HepG2 (cell line): ENCODE measurements at regions not wholly inside any gene's neighbourhood (a gene's known extent, or its start where the extent isn't known, plus 50 kb on each side); places are given as distances from the start of the nearest gene placed in this dataset.

Experiments used
- ATAC-seq: fragments of 200-7000 bp; cut with Tn5 transposase; 3 replicates; pipeline ENCODE4 v1.9.1; 2020; ENCODE audit warnings: mild to moderate bottlenecking, moderate library complexity
- BruUV-seq: library from RNA; stranded (reverse); fragments of 400-500 nt; replicated peaks from 2 replicates; lab custom pipeline; 2021; lab: Mats Ljungman, UMichigan
- CTCF ChIA-PET: fragments of 300-600 bp; formaldehyde crosslinking; extraction: SDS; loops from one replicate; lab custom pipeline; 2021; ENCODE audit warnings: low total read pairs, inconsistent platforms, low intra/inter-chr PET ratio; lab: Yijun Ruan, JAX
- POLR2A ChIA-PET: fragments of 350-600 bp; sonication (Branson Sonifier 250); formaldehyde crosslinking; loops from one replicate; lab custom pipeline; 2020; ENCODE audit warnings: antibody characterized with exemption, inconsistent platforms; lab: Yijun Ruan, JAX
- DNase-seq: peaks from one replicate; pipeline ENCODE4 v3.0.0-alpha.2; 2015; ENCODE audit warnings: low spot score
- FAIRE-seq: peaks from 3 replicates; lab custom pipeline; 2011; peaks lifted over from hg19 to GRCh38; lab: Jason Lieb, UNC
- H2AFZ ChIP-seq: one replicate; pipeline ENCODE4 v1.6.1; 2011; ENCODE audit warnings: low read length, inconsistent platforms
- H3K27ac ChIP-seq: fragments of 300-600 bp; 3 replicates; pipeline ENCODE4 v1.8.0; 2011; ENCODE audit warnings: mixed run types, mild to moderate bottlenecking, mixed read lengths, low read length, inconsistent platforms; ENCODE audit not compliant: insufficient read depth; ENCODE audit errors: extremely low read length
- H3K27me3 ChIP-seq, 2 experiments: fragments of 200-600 bp in 1 of 2; 2 replicates in 1 of 2; 3 replicates in 1 of 2; pipeline versions ENCODE4 v1.6.0 to v1.8.0; 2011; ENCODE audit warnings: low read length in 2 of 2, mild to moderate bottlenecking in 2 of 2, moderate library complexity in 2 of 2, inconsistent platforms in 1 of 2; ENCODE audit not compliant: insufficient read depth in 2 of 2, control insufficient read depth in 1 of 2
- H3K36me3 ChIP-seq, 2 experiments: fragments of 200-600 bp in 1 of 2; replicated peaks in 1 of 2; 2 replicates in 1 of 2; 3 replicates in 1 of 2; pipeline versions ENCODE4 v1.5.1 to v1.8.0; 2011; ENCODE audit warnings: low read length in 2 of 2, inconsistent platforms in 1 of 2; ENCODE audit not compliant: insufficient read depth in 2 of 2, control insufficient read depth in 1 of 2
- H3K4me1 ChIP-seq: 2 replicates; pipeline ENCODE4 v1.5.1; 2012; ENCODE audit warnings: low read length, inconsistent platforms; ENCODE audit not compliant: insufficient read depth
- H3K4me2 ChIP-seq: 2 replicates; pipeline ENCODE4 v1.6.0; 2011; ENCODE audit warnings: low read depth, low read length, inconsistent platforms
- H3K4me3 ChIP-seq, 3 experiments: fragments of 200-600 bp in 1 of 3; sonication (generic), shearing (Covaris generic) in 1 of 3; replicated peaks in 1 of 3; 2 replicates each; pipeline ENCODE4 v1.5.1; 2011 to 2016; ENCODE audit warnings: low read length in 3 of 3, inconsistent platforms in 2 of 3, low read depth in 2 of 3, mild to moderate bottlenecking in 2 of 3, control low read depth in 1 of 3, mixed read lengths in 1 of 3; ENCODE audit not compliant: insufficient read depth in 1 of 3
- H3K79me2 ChIP-seq: one replicate; pipeline ENCODE4 v1.6.1; 2011; ENCODE audit warnings: low read length, inconsistent platforms; ENCODE audit not compliant: insufficient read depth
- H3K9ac ChIP-seq: 2 replicates; pipeline ENCODE4 v1.6.0; 2011; ENCODE audit warnings: mild to moderate bottlenecking, low read depth, low read length, inconsistent platforms; ENCODE audit not compliant: insufficient read depth
- H3K9me3 ChIP-seq: 2 replicates; pipeline ENCODE4 v1.5.1; 2012; ENCODE audit warnings: mild to moderate bottlenecking, low read length
- H4K20me1 ChIP-seq: 2 replicates; pipeline ENCODE4 v1.6.0; 2011; ENCODE audit warnings: inconsistent platforms, mild to moderate bottlenecking, low read length, moderate library complexity; ENCODE audit not compliant: insufficient read depth
- ARID5B ChIP-seq: IDR thresholded peaks from 2 replicates; pipeline ENCODE4 v1.4.0; 2020; ENCODE audit warnings: mild to moderate bottlenecking, missing genetic modification reagents
- CHD4 ChIP-seq: fragments of 200-600 bp; sonication (generic); IDR thresholded peaks from 2 replicates; pipeline ENCODE4 v1.7.0; 2017; ENCODE audit warnings: mild to moderate bottlenecking, low read length, borderline replicate concordance
- FOXA1 ChIP-seq, 2 experiments: fragments of 450-650 bp in 1 of 2; sonication (generic) in 1 of 2; formaldehyde crosslinking in 1 of 2; IDR thresholded peaks; 2 replicates each; pipeline versions ENCODE4 v1.4.0 to v1.6.1; 2016 to 2020; ENCODE audit warnings: missing genetic modification reagents in 1 of 2
- FOXA3 ChIP-seq: IDR thresholded peaks from 2 replicates; pipeline ENCODE4 v1.6.1; 2016; ENCODE audit warnings: missing genetic modification reagents, missing compliant biosample characterization
- FOXP1 ChIP-seq, 2 experiments: fragments of 450-650 bp in 1 of 2; IDR thresholded peaks; 2 replicates each; pipeline ENCODE4 v1.6.1; 2017 to 2018; ENCODE audit warnings: antibody characterized with exemption in 1 of 2
- LRRFIP1 ChIP-seq: sonication (generic); formaldehyde crosslinking; conservative IDR thresholded peaks from 2 replicates; pipeline ENCODE4 v1.4.0; 2020; ENCODE audit warnings: missing genetic modification reagents
- NFIC ChIP-seq: IDR thresholded peaks from 2 replicates; pipeline ENCODE4 v1.6.1; 2012; ENCODE audit warnings: mild to moderate bottlenecking, low read length, inconsistent platforms
- PHF20 ChIP-seq: sonication (generic); formaldehyde crosslinking; IDR thresholded peaks from 2 replicates; pipeline ENCODE4 v1.5.0; 2020; ENCODE audit warnings: mild to moderate bottlenecking, missing genetic modification reagents
- SMC3 ChIP-seq: IDR thresholded peaks from 2 replicates; pipeline ENCODE4 v1.6.1; 2011; ENCODE audit warnings: low read length, improper control_type of control experiment
- SOX13 ChIP-seq, 3 experiments: fragments of 450-650 bp in 1 of 3; sonication (generic) in 1 of 3; formaldehyde crosslinking in 1 of 3; IDR thresholded peaks in 2 of 3; conservative IDR thresholded peaks in 1 of 3; 2 replicates each; pipeline versions ENCODE4 v1.5.0 to v1.6.1; 2016 to 2020; ENCODE audit warnings: antibody characterized with exemption in 1 of 3, mild to moderate bottlenecking in 1 of 3, missing compliant biosample characterization in 1 of 3, missing genetic modification reagents in 1 of 3, moderate library complexity in 1 of 3
- SOX5 ChIP-seq: IDR thresholded peaks from 2 replicates; pipeline ENCODE4 v1.6.1; 2016; ENCODE audit warnings: borderline replicate concordance
- SOX6 ChIP-seq, 2 experiments: fragments of 450-650 bp in 1 of 2; sonication (generic) in 1 of 2; formaldehyde crosslinking in 1 of 2; IDR thresholded peaks; 2 replicates each; pipeline versions ENCODE4 v1.4.0 to v1.6.1; 2017 to 2020; ENCODE audit warnings: antibody characterized with exemption in 1 of 2, mild to moderate bottlenecking in 1 of 2, missing genetic modification reagents in 1 of 2
- ZSCAN30 ChIP-seq: sonication (generic); formaldehyde crosslinking; IDR thresholded peaks from 2 replicates; pipeline ENCODE4 v1.5.0; 2020; ENCODE audit warnings: mild to moderate bottlenecking, missing genetic modification reagents
- WGBS: methylation state at CpG from one replicate; pipeline ENCODE4 v1.1.6; 2017; ENCODE audit warnings: low lambda C conversion rate; 5-methylcytosine and 5-hydroxymethylcytosine counted together
- in situ Hi-C: cut with HindIII; loops from 2 replicates; pipeline ENCODE4 v1.10.0; 2017; ENCODE audit warnings: low pct_unique_long_range_greater_than_20kb; ENCODE audit not compliant: extremely low pct_ligation_motif_present
- intact Hi-C: fragments of 100-400 bp; cut with micrococcal nuclease; formaldehyde crosslinking; loops from one replicate; pipeline ENCODE4 v1.10.0; 2022; ENCODE audit not compliant: unreplicated experiment

- in situ Hi-C loops = no loop called here
- no peak overlapping the region for H3K9ac ChIP-seq
- H2AFZ ChIP-seq = no peak overlapping the region
- H4K20me1 ChIP-seq = no peaks in the 10 kb centered on the region
- no peak overlapping the region for H3K4me2 ChIP-seq
- BruUV-seq = no TSS peak
- WGBS = 0% methylated on average over 1 of the region's 1 CpG
- no peaks in the 10 kb centered on the region for H3K9me3 ChIP-seq
- ATAC-seq (peak; percentile 92), FAIRE-seq (no peak), DNase-seq (peak; percentile 82)
- ChIA-PET CTCF (no interaction called here), POLR2A (no interaction called here)
- no peaks in the 10 kb centered on the region; a peak in 1 of 5 replicates for H3K27me3 ChIP-seq
- no peaks in the 10 kb centered on the region for H3K36me3 ChIP-seq
- H3K4me3 ChIP-seq = no peak overlapping the region
- no peaks in the 10 kb centered on the region for H3K79me2 ChIP-seq
- TF ChIP-seq SOX6 (IDR thresholded peaks at IDR 0.05) = no peak
- TF ChIP-seq SOX6 (CRISPR knock-in tag; IDR thresholded peaks at IDR 0.05) = peak; percentile 45
- TF ChIP-seq SMC3 = 0 out of 2 replicates have a peak, but pooled peaks have one; percentile 2
- TF ChIP-seq CHD4 = 0 out of 2 replicates have a peak, but pooled peaks have one; percentile 3
- TF ChIP-seq NFIC = 0 out of 2 replicates have a peak, but pooled peaks have one; percentile 2
- TF ChIP-seq SOX5 (CRISPR knock-in tag) = peak; percentile 79
- no peak for TF ChIP-seq PHF20 (CRISPR knock-in tag)
- TF ChIP-seq LRRFIP1 = no peak
- TF ChIP-seq ZSCAN30 = no peak
- peak; percentile 16; the same call in 1 of the 2 replicates for TF ChIP-seq SOX13 (IDR thresholded peaks at IDR 0.05)
- peak in 1 of 2 experiments; percentile 92; a peak in 2 of 4 replicates for TF ChIP-seq SOX13 (CRISPR knock-in tag; conservative IDR thresholded peaks at IDR 0.05 in 1 of 2, IDR thresholded peaks at IDR 0.05 in 1 of 2)
- TF ChIP-seq FOXP1 (IDR thresholded peaks at IDR 0.05) = no peak
- 0 out of 2 replicates have a peak, but pooled peaks have one; percentile 43 for TF ChIP-seq FOXP1 (CRISPR knock-in tag; IDR thresholded peaks at IDR 0.05)
- peak; percentile 44; the same call in 1 of the 2 replicates for TF ChIP-seq ARID5B (CRISPR knock-in tag)
- TF ChIP-seq FOXA1 (IDR thresholded peaks at IDR 0.05) = no peak
- peak; percentile 71 for TF ChIP-seq FOXA1 (CRISPR knock-in tag; IDR thresholded peaks at IDR 0.05)
- peak; percentile 61 for TF ChIP-seq FOXA3
- peaks cover 18% of the 10 kb centered on the region for H3K4me1 ChIP-seq
- H3K27ac ChIP-seq = no peak overlapping the region
- intact Hi-C loops = loop anchor here (5.0 kb wide), 1 partner anchor 230 kb away; no protein-coding TSS in a partner anchor
Observed at GRCh38 chr3:154022606-154023005, 98.6 kb upstream of the ARHGEF26 start.
